MCF 10A (cell line): ENCODE measurements at regions not wholly inside any gene's neighbourhood (a gene's known extent, or its start where the extent isn't known, plus 50 kb on each side); places are given as distances from the start of the nearest gene placed in this dataset.

Source experiments
- BruUV-seq: library from RNA; stranded (reverse); fragments of 400-500 nt; replicated peaks from 2 replicates; lab custom pipeline; 2021; lab: Mats Ljungman, UMichigan
- CTCF ChIA-PET: fragments of 300-600 bp; sonication (Branson Sonifier 250); formaldehyde crosslinking; extraction: SDS; loops from one replicate; lab custom pipeline; 2021; ENCODE audit warnings: antibody characterized with exemption, inconsistent platforms; lab: Yijun Ruan, JAX
- POLR2A ChIA-PET: fragments of 300-600, 350-650 bp; sonication (Branson Sonifier 250); formaldehyde crosslinking; extraction: SDS; loops from one replicate; lab custom pipeline; 2020; ENCODE audit warnings: antibody characterized with exemption, inconsistent platforms; lab: Yijun Ruan, JAX
- DNase-seq: peaks from one replicate; pipeline ENCODE4 v3.0.0-alpha.2; 2018; ENCODE audit not compliant: unreplicated experiment
- H3K27ac Mint-ChIP-seq: one replicate; pipeline ENCODE4 v1.8.0; 2022; ENCODE audit warnings: mild to moderate bottlenecking, low read depth, mixed read lengths; ENCODE audit not compliant: unreplicated experiment
- H3K27me3 Mint-ChIP-seq: one replicate; pipeline ENCODE4 v1.8.0; 2022; ENCODE audit warnings: mixed read lengths; ENCODE audit not compliant: insufficient read depth, unreplicated experiment
- H3K36me3 Mint-ChIP-seq: one replicate; pipeline ENCODE4 v1.8.0; 2022; ENCODE audit warnings: mild to moderate bottlenecking, moderate library complexity, mixed read lengths; ENCODE audit not compliant: insufficient read depth, unreplicated experiment
- H3K4me1 Mint-ChIP-seq: one replicate; pipeline ENCODE4 v1.8.0; 2022; ENCODE audit warnings: mixed read lengths; ENCODE audit not compliant: insufficient read depth, unreplicated experiment
- H3K4me3 Mint-ChIP-seq: one replicate; pipeline ENCODE4 v1.8.0; 2022; ENCODE audit warnings: mild to moderate bottlenecking, moderate library complexity, mixed read lengths; ENCODE audit not compliant: unreplicated experiment
- H3K9me3 Mint-ChIP-seq: one replicate; pipeline ENCODE4 v1.8.0; 2022; ENCODE audit warnings: mixed read lengths; ENCODE audit not compliant: unreplicated experiment
- CTCF ChIP-seq: fragments of 200-600 bp; IDR thresholded peaks from one replicate; pipeline ENCODE4 v1.8.0; 2022; ENCODE audit warnings: antibody characterized with exemption, mild to moderate bottlenecking; ENCODE audit not compliant: unreplicated experiment
- intact Hi-C: fragments of 100-400 bp; cut with micrococcal nuclease; formaldehyde crosslinking; loops from 2 replicates; pipeline ENCODE4 v1.14.1; 2022

GRCh38 chr14:87443039-87443438 is 549.9 kb downstream of the GALC start:
- Mint-ChIP-seq H3K4me1 (peaks cover 8% of the 10 kb centered on the region), H3K27me3 (no peaks in the 10 kb centered on the region), H3K9me3 (peaks cover 8% of the 10 kb centered on the region), H3K36me3 (no peaks in the 10 kb centered on the region), H3K27ac (no peak overlapping the region), H3K4me3 (no peak overlapping the region)
- DNase-seq = no peak
- no peak for TF ChIP-seq CTCF
- intact Hi-C loops = no loop called here
- CTCF ChIA-PET = interaction anchor here (0.6 kb wide), 1 partner anchor 1989 kb away, joined by 6 read pairs; no protein-coding TSS in a partner anchor
- POLR2A ChIA-PET = interaction anchor here (1.0 kb wide), 1 partner anchor 10 kb away, joined by 7 read pairs; no protein-coding TSS in a partner anchor
- BruUV-seq = no TSS peak

GRCh38 chr14:87437158-87437557 is 555.8 kb downstream of the GALC start:
- Mint-ChIP-seq H3K36me3 (no peaks in the 10 kb centered on the region), H3K4me1 (no peaks in the 10 kb centered on the region), H3K27me3 (no peaks in the 10 kb centered on the region), H3K9me3 (no peaks in the 10 kb centered on the region), H3K27ac (no peak overlapping the region), H3K4me3 (no peak overlapping the region)
- ChIA-PET POLR2A (no interaction called here), CTCF (no interaction called here)
- TF ChIP-seq CTCF = no peak
- intact Hi-C loops = no loop called here
- DNase-seq = no peak
- BruUV-seq = no TSS peak

GRCh38 chr14:87434680-87435079 is 558.3 kb downstream of the GALC start:
- no peak for DNase-seq
- Mint-ChIP-seq H3K27me3 (no peaks in the 10 kb centered on the region), H3K9me3 (no peaks in the 10 kb centered on the region), H3K36me3 (no peaks in the 10 kb centered on the region), H3K27ac (no peak overlapping the region), H3K4me3 (no peak overlapping the region), H3K4me1 (peaks cover 12% of the 10 kb centered on the region)
- CTCF ChIA-PET = no interaction called here
- intact Hi-C loops = no loop called here
- no TSS peak for BruUV-seq
- no peak for TF ChIP-seq CTCF
- POLR2A ChIA-PET = no interaction called here

- intact Hi-C loops = no loop called here
- no peaks in the 10 kb centered on the region for H3K9me3 Mint-ChIP-seq
- no peak for TF ChIP-seq CTCF
- H3K27ac Mint-ChIP-seq = no peak overlapping the region
- BruUV-seq = no TSS peak
- DNase-seq = no peak
- POLR2A ChIA-PET = no interaction called here
- no peaks in the 10 kb centered on the region for H3K36me3 Mint-ChIP-seq
- no peak overlapping the region for H3K4me3 Mint-ChIP-seq
- no peaks in the 10 kb centered on the region for H3K27me3 Mint-ChIP-seq
- peaks cover 12% of the 10 kb centered on the region for H3K4me1 Mint-ChIP-seq
- CTCF ChIA-PET = no interaction called here
These were observed 559.0 kb downstream of the GALC start for GRCh38 chr14:87434011-87434410.
